ENCODE measurements at regions not wholly inside any gene's neighbourhood (a gene's known extent, or its start where the extent isn't known, plus 50 kb on each side); places are given as distances from the start of the nearest gene placed in this dataset.

DNA sequence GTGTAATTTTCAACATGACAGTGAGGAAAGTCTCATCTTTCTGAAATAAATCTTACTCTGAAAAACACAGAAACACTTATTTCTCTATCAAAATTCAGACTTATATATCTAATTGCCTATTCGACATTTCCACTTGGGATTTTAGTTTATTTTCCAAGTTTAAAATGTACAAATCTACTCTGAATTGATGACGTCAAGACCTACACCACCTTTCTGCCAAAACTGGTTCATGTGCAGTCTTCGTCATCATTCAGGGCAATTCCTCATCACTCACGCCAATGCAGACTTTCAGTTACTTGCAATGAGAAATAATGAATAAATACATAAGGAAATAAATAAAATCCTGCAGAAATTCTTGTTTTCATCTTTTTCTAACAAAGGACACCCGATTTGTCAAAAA lies 843.8 kb downstream of the C12orf50 start:
- no peaks in the 10 kb centered on the region for H3K4me1 ChIP-seq
- no peak overlapping the region for H3K27ac ChIP-seq
- no peaks in the 10 kb centered on the region for H3K79me2 ChIP-seq
- no peak overlapping the region for H3K9ac ChIP-seq
- H3K9me3 ChIP-seq (ENCODE audit: control insufficient read depth, low read length) = no peaks in the 10 kb centered on the region
- H3K4me2 ChIP-seq (ENCODE audit: low read length) = no peak overlapping the region
- H3K4me3 ChIP-seq (ENCODE audit: low read depth, low read length) = no peak overlapping the region
- TF ChIP-seq, protein P1, sequence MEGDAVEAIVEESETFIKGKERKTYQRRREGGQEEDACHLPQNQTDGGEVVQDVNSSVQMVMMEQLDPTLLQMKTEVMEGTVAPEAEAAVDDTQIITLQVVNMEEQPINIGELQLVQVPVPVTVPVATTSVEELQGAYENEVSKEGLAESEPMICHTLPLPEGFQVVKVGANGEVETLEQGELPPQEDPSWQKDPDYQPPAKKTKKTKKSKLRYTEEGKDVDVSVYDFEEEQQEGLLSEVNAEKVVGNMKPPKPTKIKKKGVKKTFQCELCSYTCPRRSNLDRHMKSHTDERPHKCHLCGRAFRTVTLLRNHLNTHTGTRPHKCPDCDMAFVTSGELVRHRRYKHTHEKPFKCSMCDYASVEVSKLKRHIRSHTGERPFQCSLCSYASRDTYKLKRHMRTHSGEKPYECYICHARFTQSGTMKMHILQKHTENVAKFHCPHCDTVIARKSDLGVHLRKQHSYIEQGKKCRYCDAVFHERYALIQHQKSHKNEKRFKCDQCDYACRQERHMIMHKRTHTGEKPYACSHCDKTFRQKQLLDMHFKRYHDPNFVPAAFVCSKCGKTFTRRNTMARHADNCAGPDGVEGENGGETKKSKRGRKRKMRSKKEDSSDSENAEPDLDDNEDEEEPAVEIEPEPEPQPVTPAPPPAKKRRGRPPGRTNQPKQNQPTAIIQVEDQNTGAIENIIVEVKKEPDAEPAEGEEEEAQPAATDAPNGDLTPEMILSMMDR (IDR thresholded peaks at IDR 0.05) = no peak
- no peaks in the 10 kb centered on the region for H3K27me3 ChIP-seq (ENCODE audit: control insufficient read depth, insufficient read depth, low read length)
- no peaks in the 10 kb centered on the region for H3K36me3 ChIP-seq (ENCODE audit: control insufficient read depth, insufficient read depth, low read length)
- no peak overlapping the region for H2AFZ ChIP-seq

DNA sequence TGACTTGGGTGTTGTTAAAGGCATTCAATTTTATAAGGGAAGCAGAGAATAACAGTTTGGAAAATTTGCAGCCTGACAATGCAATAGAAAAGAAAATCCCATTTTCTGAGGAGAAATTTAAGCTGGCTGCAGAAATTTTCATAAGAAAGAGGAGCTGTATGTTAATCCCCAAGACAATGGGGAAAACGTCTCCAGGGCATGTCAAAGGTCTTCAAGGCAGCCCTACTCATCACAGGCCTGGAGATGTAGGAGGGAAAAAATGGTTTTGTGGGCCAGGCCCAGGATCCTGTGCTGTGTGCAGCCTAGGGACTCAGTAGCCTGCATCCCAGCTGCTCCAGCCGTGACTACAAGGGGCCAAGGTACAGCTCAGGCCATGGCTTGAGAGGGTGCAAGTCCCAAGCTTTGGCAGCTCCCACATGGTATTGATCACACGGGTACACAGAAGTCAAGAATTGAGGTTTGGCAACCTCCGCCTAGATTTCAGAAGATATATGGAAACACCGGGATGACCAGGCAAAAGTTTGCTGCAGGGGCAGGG lies 846.4 kb downstream of the C12orf50 start:
- TF ChIP-seq, protein P1 (IDR thresholded peaks at IDR 0.05) = no peak
- Histone ChIP-seq H3K4me2 (ENCODE audit: low read length) (no peak overlapping the region), H3K9ac (no peak overlapping the region), H3K36me3 (ENCODE audit: control insufficient read depth, insufficient read depth, low read length) (no peaks in the 10 kb centered on the region), H3K4me1 (no peaks in the 10 kb centered on the region), H2AFZ (no peak overlapping the region), H3K9me3 (ENCODE audit: control insufficient read depth, low read length) (no peaks in the 10 kb centered on the region), H3K79me2 (no peaks in the 10 kb centered on the region), H3K4me3 (ENCODE audit: low read depth, low read length) (no peak overlapping the region), H3K27ac (no peak overlapping the region), H3K27me3 (ENCODE audit: control insufficient read depth, insufficient read depth, low read length) (no peaks in the 10 kb centered on the region)

DNA sequence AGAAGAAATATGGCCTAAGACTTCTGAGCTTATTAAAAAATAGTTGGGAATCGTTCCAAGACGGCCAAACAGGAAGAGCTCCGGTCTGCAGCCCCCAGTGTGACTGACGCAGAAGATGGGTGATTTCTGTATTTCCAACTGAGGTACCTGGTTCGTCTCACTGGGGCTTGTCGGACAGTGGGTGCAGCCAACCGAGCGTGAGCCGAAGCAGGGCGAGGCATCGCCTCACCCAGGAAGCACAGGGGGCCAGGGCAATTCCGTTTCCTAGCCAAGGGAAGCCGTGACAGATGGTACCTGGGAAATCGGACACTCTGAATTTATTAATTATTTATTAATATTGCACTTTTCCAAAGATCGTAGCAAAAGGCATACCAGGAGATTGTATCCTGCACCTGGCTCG lies 857.8 kb downstream of the C12orf50 start:
- H2AFZ ChIP-seq = no peak overlapping the region
- no peaks in the 10 kb centered on the region for H3K9me3 ChIP-seq (ENCODE audit: control insufficient read depth, low read length)
- TF ChIP-seq, protein P1 (IDR thresholded peaks at IDR 0.05) = no peak

DNA sequence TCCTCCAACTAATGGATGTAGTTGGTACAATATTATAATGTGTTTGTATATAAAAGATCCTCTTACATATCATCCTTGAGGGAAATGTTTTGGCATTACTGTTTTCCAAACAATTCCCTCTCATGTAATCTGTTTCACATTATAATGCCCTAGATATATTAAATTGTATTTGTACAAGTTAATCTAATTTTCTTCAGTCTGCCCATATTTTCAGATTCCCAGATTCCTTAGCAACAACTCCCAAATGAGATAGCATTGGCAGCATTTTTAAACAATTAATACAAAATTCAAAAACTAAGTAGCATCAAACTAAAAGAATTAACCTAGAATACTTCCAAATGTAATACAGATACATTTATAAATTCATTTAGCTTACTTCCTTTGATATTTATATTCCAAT lies 860.2 kb downstream of the C12orf50 start:
- Histone ChIP-seq H2AFZ (no peak overlapping the region), H3K4me3 (ENCODE audit: low read depth, low read length) (no peak overlapping the region), H3K79me2 (no peaks in the 10 kb centered on the region), H3K4me1 (no peaks in the 10 kb centered on the region), H3K27ac (no peak overlapping the region), H3K4me2 (ENCODE audit: low read length) (no peak overlapping the region), H3K36me3 (ENCODE audit: control insufficient read depth, insufficient read depth, low read length) (no peaks in the 10 kb centered on the region), H3K9me3 (ENCODE audit: control insufficient read depth, low read length) (no peaks in the 10 kb centered on the region), H3K27me3 (ENCODE audit: control insufficient read depth, insufficient read depth, low read length) (no peaks in the 10 kb centered on the region), H3K9ac (no peak overlapping the region)
- TF ChIP-seq, protein P1 (IDR thresholded peaks at IDR 0.05) = no peak

More for the DNA sequence above, 857.8 kb downstream of the C12orf50 start:
- Histone ChIP-seq H3K4me3 (ENCODE audit: low read depth, low read length) (no peak overlapping the region), H3K4me1 (no peaks in the 10 kb centered on the region), H3K4me2 (ENCODE audit: low read length) (no peak overlapping the region), H3K36me3 (ENCODE audit: control insufficient read depth, insufficient read depth, low read length) (no peaks in the 10 kb centered on the region), H3K27me3 (ENCODE audit: control insufficient read depth, insufficient read depth, low read length) (no peaks in the 10 kb centered on the region), H3K9ac (no peak overlapping the region), H3K79me2 (no peaks in the 10 kb centered on the region), H3K27ac (no peak overlapping the region)

DNA sequence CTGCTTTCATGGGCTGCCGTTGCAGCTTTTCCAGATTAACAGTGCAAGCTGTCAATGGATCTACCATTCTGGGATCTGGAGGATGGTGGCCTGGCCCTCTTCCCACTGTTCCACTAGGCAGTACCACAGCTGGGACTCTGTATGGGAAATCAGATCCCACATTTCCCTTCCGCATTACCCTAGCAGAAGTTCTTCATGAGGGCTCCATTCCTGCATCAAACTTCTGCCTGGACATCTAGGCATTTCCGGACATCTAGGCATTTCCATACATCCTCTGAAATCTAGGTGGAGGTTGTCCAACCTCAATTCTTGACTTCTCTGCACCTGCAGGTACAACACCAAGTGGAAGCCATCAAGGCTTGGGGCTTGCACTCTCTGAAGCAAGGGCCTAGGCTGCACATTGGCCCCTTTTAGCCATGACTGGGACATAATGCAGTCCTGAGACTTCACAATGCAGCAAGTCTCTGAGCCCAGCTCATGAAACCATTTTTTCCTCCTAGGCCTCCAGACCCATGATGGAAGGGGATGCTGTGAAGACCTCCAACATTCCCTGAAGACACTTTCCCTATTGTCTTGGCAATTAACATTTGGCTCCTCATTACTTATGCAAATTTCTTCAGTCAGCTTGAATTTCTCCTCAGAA lies 863.3 kb downstream of the C12orf50 start:
- H3K4me2 ChIP-seq (ENCODE audit: low read length) = no peak overlapping the region
- H3K79me2 ChIP-seq = no peaks in the 10 kb centered on the region
- no peak overlapping the region for H3K4me3 ChIP-seq (ENCODE audit: low read depth, low read length)
- no peak overlapping the region for H3K27ac ChIP-seq
- TF ChIP-seq, protein P1 (IDR thresholded peaks at IDR 0.05) = no peak
- no peaks in the 10 kb centered on the region for H3K4me1 ChIP-seq
- H3K27me3 ChIP-seq (ENCODE audit: control insufficient read depth, insufficient read depth, low read length) = no peaks in the 10 kb centered on the region
- H3K36me3 ChIP-seq (ENCODE audit: control insufficient read depth, insufficient read depth, low read length) = no peaks in the 10 kb centered on the region
- H3K9ac ChIP-seq = no peak overlapping the region
- no peak overlapping the region for H2AFZ ChIP-seq
- no peaks in the 10 kb centered on the region for H3K9me3 ChIP-seq (ENCODE audit: control insufficient read depth, low read length)

All from parathyroid adenoma (tissue), 2 donors.